GM12878 (cell line): ENCODE measurements at regions not wholly inside any gene's neighbourhood (a gene's known extent, or its start where the extent isn't known, plus 50 kb on each side); places are given as distances from the start of the nearest gene placed in this dataset.

ENCODE experiments used
- ATAC-seq: fragments of 200-7000 bp; cut with Tn5 transposase; 3 replicates; pipeline ENCODE4 v1.9.1; 2020; ENCODE audit warnings: mild to moderate bottlenecking, moderate library complexity
- BruUV-seq: library from RNA; stranded (reverse); fragments of 400-500 nt; replicated peaks from 2 replicates; lab custom pipeline; 2021; lab: Mats Ljungman, UMichigan
- CTCF ChIA-PET: fragments of 300-600 bp; sonication (Branson Sonifier 250); formaldehyde crosslinking; extraction: SDS; loops from one replicate; lab custom pipeline; 2021; ENCODE audit warnings: inconsistent platforms; lab: Yijun Ruan, JAX
- POLR2A ChIA-PET: fragments of 350-600 bp; formaldehyde crosslinking; extraction: SDS; loops from one replicate; lab custom pipeline; 2021; ENCODE audit warnings: inconsistent platforms; lab: Charles Lee
- RAD21 ChIA-PET: fragments of 300-600 bp; sonication (Branson Sonifier 250); formaldehyde crosslinking; loops from one replicate; lab custom pipeline; 2023; ENCODE audit warnings: antibody characterized with exemption; ENCODE audit not compliant: unreplicated experiment; lab: Charles Lee
- SMC1A ChIA-PET: fragments of 300-600 bp; sonication (Branson Sonifier 250); formaldehyde crosslinking; loops from one replicate; lab custom pipeline; 2023; ENCODE audit not compliant: unreplicated experiment, uncharacterized antibody; lab: Charles Lee
- DNase-seq: peaks from one replicate; pipeline ENCODE4 v3.0.0-alpha.2; 2011; ENCODE audit warnings: low read depth, low spot score
- FAIRE-seq: peaks from 3 replicates; lab custom pipeline; 2011; peaks lifted over from hg19 to GRCh38; lab: Jason Lieb, UNC
- H2AFZ ChIP-seq: 2 replicates; pipeline ENCODE4 v1.6.0; 2011; ENCODE audit warnings: low read depth, low read length, control low read depth; ENCODE audit not compliant: control insufficient read depth
- H3K27ac ChIP-seq: 2 replicates; pipeline ENCODE4 v1.5.1; 2011; ENCODE audit warnings: control low read depth; ENCODE audit not compliant: control insufficient read depth, insufficient read depth
- H3K27me3 ChIP-seq, 2 experiments: replicated peaks in 1 of 2; 2 replicates each; pipeline versions ENCODE4 v1.6.0 to v1.6.1; 2011; ENCODE audit warnings: low read length in 1 of 2; ENCODE audit not compliant: control insufficient read depth in 2 of 2, insufficient read depth in 2 of 2
- H3K36me3 ChIP-seq, 2 experiments: 2 replicates each; pipeline ENCODE4 v1.5.1; 2011; ENCODE audit warnings: low read length in 1 of 2; ENCODE audit not compliant: control insufficient read depth in 2 of 2, insufficient read depth in 2 of 2
- H3K4me1 ChIP-seq: 2 replicates; pipeline ENCODE4 v1.6.1; 2011; ENCODE audit warnings: mild to moderate bottlenecking, low read length, moderate library complexity, mixed read lengths; ENCODE audit not compliant: control insufficient read depth, insufficient read depth
- H3K4me2 ChIP-seq: 2 replicates; pipeline ENCODE4 v1.6.0; 2011; ENCODE audit warnings: control low read depth; ENCODE audit not compliant: control insufficient read depth, insufficient read depth
- H3K4me3 ChIP-seq: fragments of 200-600 bp; sonication (generic); 2 replicates; pipeline ENCODE4 v1.5.1; 2016
- H3K79me2 ChIP-seq: 2 replicates; pipeline ENCODE4 v1.6.0; 2011; ENCODE audit warnings: low read length; ENCODE audit not compliant: control insufficient read depth, insufficient read depth
- H3K9ac ChIP-seq: 2 replicates; pipeline ENCODE4 v1.8.0; 2011; ENCODE audit warnings: low read length, control low read depth, mixed read lengths; ENCODE audit not compliant: control insufficient read depth, insufficient read depth
- H3K9me3 ChIP-seq: replicated peaks from 3 replicates; pipeline ENCODE4 v1.5.1; 2011; ENCODE audit warnings: mild to moderate bottlenecking, low read length; ENCODE audit not compliant: control insufficient read depth, insufficient read depth
- H4K20me1 ChIP-seq: 2 replicates; pipeline ENCODE4 v1.6.0; 2011; ENCODE audit not compliant: control insufficient read depth, insufficient read depth
- ATF2 ChIP-seq: IDR thresholded peaks from 2 replicates; pipeline ENCODE4 v1.6.1; 2012; ENCODE audit warnings: low read length, inconsistent platforms
- CHD2 ChIP-seq: IDR thresholded peaks from 2 replicates; pipeline ENCODE4 v1.6.1; 2011; ENCODE audit warnings: low read depth, low read length, improper control_type of control experiment, borderline replicate concordance
- GABPA ChIP-seq: IDR thresholded peaks from 2 replicates; pipeline ENCODE4 v1.6.1; 2014; ENCODE audit warnings: antibody characterized with exemption, low read depth, mild to moderate bottlenecking, inconsistent platforms
- IKZF1 ChIP-seq: fragments of 450-650 bp; conservative IDR thresholded peaks from 2 replicates; pipeline ENCODE4 v1.6.1; 2017; ENCODE audit warnings: antibody characterized with exemption, mild to moderate bottlenecking
- IRF4 ChIP-seq: IDR thresholded peaks from 2 replicates; pipeline ENCODE4 v1.6.1; 2011; ENCODE audit warnings: low read depth, low read length
- KDM1A ChIP-seq: fragments of 200-600 bp; sonication (generic); IDR thresholded peaks from 2 replicates; pipeline ENCODE4 v1.6.1; 2016; ENCODE audit warnings: borderline replicate concordance
- POLR2A ChIP-seq: IDR thresholded peaks from 2 replicates; pipeline ENCODE4 v1.6.1; 2011; ENCODE audit warnings: low read depth, mild to moderate bottlenecking, low read length
- SMARCA5 ChIP-seq: fragments of 450-650 bp; IDR thresholded peaks from 2 replicates; pipeline ENCODE4 v1.6.1; 2017; ENCODE audit warnings: mild to moderate bottlenecking
- SMC3 ChIP-seq: IDR thresholded peaks from 2 replicates; pipeline ENCODE4 v1.6.1; 2011; ENCODE audit warnings: low read length, improper control_type of control experiment, borderline replicate concordance
- TCF12 ChIP-seq: IDR thresholded peaks from 2 replicates; pipeline ENCODE4 v1.6.1; 2011; ENCODE audit warnings: low read depth, mild to moderate bottlenecking, low read length
- WGBS: methylation state at CpG from one replicate; pipeline ENCODE4 v1.1.6; 2016; ENCODE audit warnings: low lambda C conversion rate; ENCODE audit not compliant: insufficient replicate concordance, insufficient coverage; ENCODE audit errors: missing lambda C conversion rate; 5-methylcytosine and 5-hydroxymethylcytosine counted together
- in situ Hi-C: fragments of 300-500 bp; cut with MboI; formaldehyde crosslinking; loops from 9 replicates; pipeline ENCODE4 v1.14.3; 2018; ENCODE audit warnings: mixed read lengths
- intact Hi-C: fragments of 100-400 bp; cut with micrococcal nuclease; formaldehyde crosslinking; loops from one replicate; pipeline ENCODE4 v1.14.2; 2022; ENCODE audit not compliant: unreplicated experiment

- TF ChIP-seq TCF12: no peak
- TF ChIP-seq IKZF1: no peak
- TF ChIP-seq KDM1A: no peak
- TF ChIP-seq ATF2: no peak
- no peak for TF ChIP-seq IRF4
- TF ChIP-seq GABPA: no peak
These were observed 321.2 kb downstream of the SLC16A7 start (continued) for GRCh38 chr12:59916988-59917387.

GRCh38 chr12:59927032-59927431 lies 331.2 kb downstream of the SLC16A7 start:
- intact Hi-C loops: no loop called here
- Histone ChIP-seq H3K27me3 (no peaks in the 10 kb centered on the region), H3K4me3 (no peak overlapping the region), H3K4me2 (no peak overlapping the region), H3K79me2 (no peaks in the 10 kb centered on the region), H3K36me3 (no peaks in the 10 kb centered on the region), H4K20me1 (no peaks in the 10 kb centered on the region)
- ATAC-seq (no peak), FAIRE-seq (no peak)
- SMC1A ChIA-PET: interaction anchor here (0.6 to 1.0 kb wide), 2 partner anchors 14 to 718 kb away, joined by 3 to 5 read pairs; no protein-coding TSS in a partner anchor
- no peak for TF ChIP-seq CHD2
- no peak for TF ChIP-seq SMC3
- no peak for TF ChIP-seq SMARCA5
- TF ChIP-seq KDM1A: no peak
- TF ChIP-seq POLR2A: no peak
- TF ChIP-seq, all 136 proteins: peak for 0
- in situ Hi-C loops: no loop called here
- POLR2A ChIA-PET: no interaction called here
- BruUV-seq: no TSS peak
- 33% methylated on average over 1 of the region's 1 CpG for WGBS
- no peak overlapping the region for H3K9ac ChIP-seq
- RAD21 ChIA-PET: no interaction called here
- no peaks in the 10 kb centered on the region for H3K4me1 ChIP-seq
- H3K9me3 ChIP-seq: no peaks in the 10 kb centered on the region
- H3K27ac ChIP-seq: no peak overlapping the region
- CTCF ChIA-PET: interaction anchor here (1.1 kb wide), 1 partner anchor 9 kb away, joined by 4 read pairs; no protein-coding TSS in a partner anchor
- DNase-seq: no peak
- H2AFZ ChIP-seq: no peak overlapping the region
